ENCODE measurements at regions not wholly inside any gene's neighbourhood (a gene's known extent, or its start where the extent isn't known, plus 50 kb on each side); places are given as distances from the start of the nearest gene placed in this dataset.

- no peak for TF ChIP-seq ERG (CRISPR knock-in tag; IDR thresholded peaks at IDR 0.05)
- TF ChIP-seq, protein P1, sequence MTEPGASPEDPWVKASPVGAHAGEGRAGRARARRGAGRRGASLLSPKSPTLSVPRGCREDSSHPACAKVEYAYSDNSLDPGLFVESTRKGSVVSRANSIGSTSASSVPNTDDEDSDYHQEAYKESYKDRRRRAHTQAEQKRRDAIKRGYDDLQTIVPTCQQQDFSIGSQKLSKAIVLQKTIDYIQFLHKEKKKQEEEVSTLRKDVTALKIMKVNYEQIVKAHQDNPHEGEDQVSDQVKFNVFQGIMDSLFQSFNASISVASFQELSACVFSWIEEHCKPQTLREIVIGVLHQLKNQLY (CRISPR knock-in tag; IDR thresholded peaks at IDR 0.05), result no peak
- no peak for TF ChIP-seq ZBTB21 (CRISPR knock-in tag; IDR thresholded peaks at IDR 0.05; ENCODE audit: borderline replicate concordance)
Observed at GRCh38 chr6:81328700-81329099, 423.8 kb downstream of the TENT5A start (continued).

GRCh38 chr6:81326881-81327561 lies 425.5 kb downstream of the TENT5A start:
- TF ChIP-seq CTCF (IDR thresholded peaks at IDR 0.05) (no peak), EMX1 (CRISPR knock-in tag; IDR thresholded peaks at IDR 0.05) (no peak), E2F5 (CRISPR knock-in tag; IDR thresholded peaks at IDR 0.05) (no peak), MAX (CRISPR knock-in tag; IDR thresholded peaks at IDR 0.05) (no peak), ZNF423 (CRISPR knock-in tag; IDR thresholded peaks at IDR 0.05) (no peak), E2F1 (CRISPR knock-in tag; IDR thresholded peaks at IDR 0.05) (no peak)
- TF ChIP-seq, protein P2, sequence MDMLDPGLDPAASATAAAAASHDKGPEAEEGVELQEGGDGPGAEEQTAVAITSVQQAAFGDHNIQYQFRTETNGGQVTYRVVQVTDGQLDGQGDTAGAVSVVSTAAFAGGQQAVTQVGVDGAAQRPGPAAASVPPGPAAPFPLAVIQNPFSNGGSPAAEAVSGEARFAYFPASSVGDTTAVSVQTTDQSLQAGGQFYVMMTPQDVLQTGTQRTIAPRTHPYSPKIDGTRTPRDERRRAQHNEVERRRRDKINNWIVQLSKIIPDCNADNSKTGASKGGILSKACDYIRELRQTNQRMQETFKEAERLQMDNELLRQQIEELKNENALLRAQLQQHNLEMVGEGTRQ (CRISPR knock-in tag; IDR thresholded peaks at IDR 0.05), result no peak
- TF ChIP-seq, protein P3, sequence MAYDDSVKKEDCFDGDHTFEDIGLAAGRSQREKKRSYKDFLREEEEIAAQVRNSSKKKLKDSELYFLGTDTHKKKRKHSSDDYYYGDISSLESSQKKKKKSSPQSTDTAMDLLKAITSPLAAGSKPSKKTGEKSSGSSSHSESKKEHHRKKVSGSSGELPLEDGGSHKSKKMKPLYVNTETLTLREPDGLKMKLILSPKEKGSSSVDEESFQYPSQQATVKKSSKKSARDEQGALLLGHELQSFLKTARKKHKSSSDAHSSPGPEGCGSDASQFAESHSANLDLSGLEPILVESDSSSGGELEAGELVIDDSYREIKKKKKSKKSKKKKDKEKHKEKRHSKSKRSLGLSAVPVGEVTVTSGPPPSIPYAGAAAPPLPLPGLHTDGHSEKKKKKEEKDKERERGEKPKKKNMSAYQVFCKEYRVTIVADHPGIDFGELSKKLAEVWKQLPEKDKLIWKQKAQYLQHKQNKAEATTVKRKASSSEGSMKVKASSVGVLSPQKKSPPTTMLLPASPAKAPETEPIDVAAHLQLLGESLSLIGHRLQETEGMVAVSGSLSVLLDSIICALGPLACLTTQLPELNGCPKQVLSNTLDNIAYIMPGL (CRISPR knock-in tag; IDR thresholded peaks at IDR 0.05), result no peak
- TF ChIP-seq, protein P1 (CRISPR knock-in tag; IDR thresholded peaks at IDR 0.05), result no peak

GRCh38 chr6:81309811-81310210 lies 442.7 kb downstream of the TENT5A start:
- Mint-ChIP-seq H3K4me3 (no peak overlapping the region), H3K4me1 (peaks cover 7% of the 10 kb centered on the region), H3K27me3 (ENCODE audit: low read depth) (no peaks in the 10 kb centered on the region), H3K36me3 (peaks cover 7% of the 10 kb centered on the region), H3K27ac (no peak overlapping the region), H3K9me3 (peaks cover 15% of the 10 kb centered on the region)
- POLR2A ChIA-PET, result no interaction called here
- no peak for DNase-seq (ENCODE audit: low spot score)
- CTCF ChIA-PET, result no interaction called here
- ATAC-seq, result no peak
- no peak for TF ChIP-seq E2F5 (CRISPR knock-in tag; IDR thresholded peaks at IDR 0.05)
- no peak for TF ChIP-seq ZNF219 (CRISPR knock-in tag; IDR thresholded peaks at IDR 0.05; ENCODE audit: borderline replicate concordance)
- TF ChIP-seq EMX1 (CRISPR knock-in tag; IDR thresholded peaks at IDR 0.05), result no peak
- no peak for TF ChIP-seq RORB (CRISPR knock-in tag; IDR thresholded peaks at IDR 0.05)
- TF ChIP-seq ZBTB43 (CRISPR knock-in tag; IDR thresholded peaks at IDR 0.05), result no peak
- no peak for TF ChIP-seq GRHL2 (CRISPR knock-in tag; IDR thresholded peaks at IDR 0.05; ENCODE audit: insufficient replicate concordance, severe bottlenecking)
- TF ChIP-seq TP53 (CRISPR knock-in tag; IDR thresholded peaks at IDR 0.05), result no peak
- no peak for TF ChIP-seq MXD4 (CRISPR knock-in tag; IDR thresholded peaks at IDR 0.05; ENCODE audit: borderline replicate concordance)
- TF ChIP-seq SMAD3 (CRISPR knock-in tag; IDR thresholded peaks at IDR 0.05; ENCODE audit: borderline replicate concordance), result no peak

More at GRCh38 chr6:81326881-81327561, 425.5 kb downstream of the TENT5A start:
- POLR2A ChIA-PET, result no interaction called here
- H3K27me3 Mint-ChIP-seq (ENCODE audit: low read depth), result no peaks in the 10 kb centered on the region
- H3K27ac Mint-ChIP-seq, result no peak overlapping the region
- CTCF ChIA-PET, result no interaction called here
- H3K9me3 Mint-ChIP-seq, result no peaks in the 10 kb centered on the region
- no peak for DNase-seq (ENCODE audit: low spot score)
- H3K36me3 Mint-ChIP-seq, result no peaks in the 10 kb centered on the region
- no peaks in the 10 kb centered on the region for H3K4me1 Mint-ChIP-seq
- ATAC-seq, result no peak
- H3K4me3 Mint-ChIP-seq, result no peak overlapping the region

Measured in WTC11 (cell line).